ENCODE measurements at regions not wholly inside any gene's neighbourhood (a gene's known extent, or its start where the extent isn't known, plus 50 kb on each side); places are given as distances from the start of the nearest gene placed in this dataset.

- no peak overlapping the region for H3K4me3 ChIP-seq (ENCODE audit: insufficient read depth in 1 of 2, low read depth in 1 of 2, low read length in 2 of 2)
- H2AFZ ChIP-seq (ENCODE audit: low read depth, low read length): no peak overlapping the region
- H4K8ac ChIP-seq (ENCODE audit: low read length): no peak overlapping the region
- peaks cover 3% of the 10 kb centered on the region for H3K4me1 ChIP-seq (ENCODE audit: control insufficient read depth, insufficient read depth, low read depth, low read length)
- no peak overlapping the region for H3K4ac ChIP-seq (ENCODE audit: low read depth in 1 of 2, low read length in 2 of 2)
- no peak overlapping the region for H2AK5ac ChIP-seq (ENCODE audit: low read length, severe bottlenecking)
- H3K79me1 ChIP-seq (replicated peaks; ENCODE audit: low read length, poor library complexity, severe bottlenecking): no peaks in the 10 kb centered on the region
- no peak for DNase-seq
- no peak overlapping the region for H3K18ac ChIP-seq (ENCODE audit: low read depth in 1 of 2, low read length in 2 of 2)
- H3K36me3 ChIP-seq (ENCODE audit: control insufficient read depth in 1 of 2, insufficient read depth in 2 of 2, low read depth in 1 of 2, low read length in 2 of 2): no peaks in the 10 kb centered on the region
- H4K91ac ChIP-seq (ENCODE audit: low read length): no peak overlapping the region
- H3K9ac ChIP-seq (ENCODE audit: low read length): no peak overlapping the region
- no peaks in the 10 kb centered on the region for H3K27me3 ChIP-seq (ENCODE audit: control insufficient read depth in 1 of 2, insufficient read depth in 1 of 2, low read length in 2 of 2)
- no peak overlapping the region for H2BK15ac ChIP-seq (ENCODE audit: low read depth, poor library complexity, severe bottlenecking)
- no peak overlapping the region for H3K27ac ChIP-seq (ENCODE audit: low read length, poor library complexity, severe bottlenecking)
- no peak overlapping the region for H2BK120ac ChIP-seq (ENCODE audit: low read depth, low read length)
- no peak overlapping the region for H3K4me2 ChIP-seq (ENCODE audit: low read length, poor library complexity, severe bottlenecking)
- no peaks in the 10 kb centered on the region for H3K9me3 ChIP-seq (ENCODE audit: control insufficient read depth, low read length)
- H3K23ac ChIP-seq (ENCODE audit: low read length in 2 of 2): no peak overlapping the region
- H2BK12ac ChIP-seq (ENCODE audit: low read length in 2 of 2): no peak overlapping the region
- no peak overlapping the region for H3K14ac ChIP-seq (ENCODE audit: low read length in 2 of 2)
- no peak overlapping the region for H2BK5ac ChIP-seq (ENCODE audit: low read depth, low read length, poor library complexity, severe bottlenecking)
- no CpG with 5 or more reads among the region's 3 CpGs for WGBS
Observed at GRCh38 chr1:87957331-87957730, 628.7 kb downstream of the LMO4 start.

GRCh38 chr1:87958201-87958600, 629.5 kb downstream of the LMO4 start:
- Histone ChIP-seq H3K4me3 (ENCODE audit: insufficient read depth in 1 of 2, low read depth in 1 of 2, low read length in 2 of 2) (no peak overlapping the region), H3K14ac (ENCODE audit: low read length in 2 of 2) (no peak overlapping the region), H2AFZ (ENCODE audit: low read depth, low read length) (no peak overlapping the region), H4K8ac (ENCODE audit: low read length) (no peak overlapping the region), H3K27ac (ENCODE audit: low read length, poor library complexity, severe bottlenecking) (no peak overlapping the region), H2BK5ac (ENCODE audit: low read depth, low read length, poor library complexity, severe bottlenecking) (no peak overlapping the region), H3K27me3 (ENCODE audit: control insufficient read depth in 1 of 2, insufficient read depth in 1 of 2, low read length in 2 of 2) (no peaks in the 10 kb centered on the region), H3K4me1 (ENCODE audit: control insufficient read depth, insufficient read depth, low read depth, low read length) (peaks cover 3% of the 10 kb centered on the region), H3K79me1 (replicated peaks; ENCODE audit: low read length, poor library complexity, severe bottlenecking) (no peaks in the 10 kb centered on the region), H2BK120ac (ENCODE audit: low read depth, low read length) (no peak overlapping the region), H3K36me3 (ENCODE audit: control insufficient read depth in 1 of 2, insufficient read depth in 2 of 2, low read depth in 1 of 2, low read length in 2 of 2) (no peaks in the 10 kb centered on the region), H3K4me2 (ENCODE audit: low read length, poor library complexity, severe bottlenecking) (no peak overlapping the region), H4K91ac (ENCODE audit: low read length) (no peak overlapping the region), H2BK15ac (ENCODE audit: low read depth, poor library complexity, severe bottlenecking) (no peak overlapping the region), H3K18ac (ENCODE audit: low read depth in 1 of 2, low read length in 2 of 2) (no peak overlapping the region), H3K9me3 (ENCODE audit: control insufficient read depth, low read length) (no peaks in the 10 kb centered on the region), H2BK12ac (ENCODE audit: low read length in 2 of 2) (no peak overlapping the region), H2AK5ac (ENCODE audit: low read length, severe bottlenecking) (peak overlapping the region; percentile 44), H3K23ac (ENCODE audit: low read length in 2 of 2) (no peak overlapping the region), H3K9ac (ENCODE audit: low read length) (no peak overlapping the region), H3K4ac (ENCODE audit: low read depth in 1 of 2, low read length in 2 of 2) (no peak overlapping the region)
- DNase-seq: no peak
- 86% methylated on average over 4 of the region's 4 CpGs for WGBS

GRCh38 chr1:87958716-87959115, 630.0 kb downstream of the LMO4 start:
- Histone ChIP-seq H4K91ac (ENCODE audit: low read length) (no peak overlapping the region), H2BK5ac (ENCODE audit: low read depth, low read length, poor library complexity, severe bottlenecking) (no peak overlapping the region), H3K9ac (ENCODE audit: low read length) (no peak overlapping the region), H3K79me1 (replicated peaks; ENCODE audit: low read length, poor library complexity, severe bottlenecking) (no peaks in the 10 kb centered on the region), H3K4me1 (ENCODE audit: control insufficient read depth, insufficient read depth, low read depth, low read length) (peaks cover 3% of the 10 kb centered on the region), H4K8ac (ENCODE audit: low read length) (no peak overlapping the region), H3K23ac (ENCODE audit: low read length in 2 of 2) (no peak overlapping the region), H2BK15ac (ENCODE audit: low read depth, poor library complexity, severe bottlenecking) (no peak overlapping the region), H2AK5ac (ENCODE audit: low read length, severe bottlenecking) (no peak overlapping the region), H3K27me3 (ENCODE audit: control insufficient read depth in 1 of 2, insufficient read depth in 1 of 2, low read length in 2 of 2) (no peaks in the 10 kb centered on the region), H3K18ac (ENCODE audit: low read depth in 1 of 2, low read length in 2 of 2) (no peak overlapping the region), H2BK12ac (ENCODE audit: low read length in 2 of 2) (no peak overlapping the region), H3K9me3 (ENCODE audit: control insufficient read depth, low read length) (no peaks in the 10 kb centered on the region), H2BK120ac (ENCODE audit: low read depth, low read length) (no peak overlapping the region), H3K14ac (ENCODE audit: low read length in 2 of 2) (no peak overlapping the region), H2AFZ (ENCODE audit: low read depth, low read length) (no peak overlapping the region), H3K4ac (ENCODE audit: low read depth in 1 of 2, low read length in 2 of 2) (no peak overlapping the region), H3K4me3 (ENCODE audit: insufficient read depth in 1 of 2, low read depth in 1 of 2, low read length in 2 of 2) (no peak overlapping the region), H3K27ac (ENCODE audit: low read length, poor library complexity, severe bottlenecking) (no peak overlapping the region), H3K36me3 (ENCODE audit: control insufficient read depth in 1 of 2, insufficient read depth in 2 of 2, low read depth in 1 of 2, low read length in 2 of 2) (no peaks in the 10 kb centered on the region), H3K4me2 (ENCODE audit: low read length, poor library complexity, severe bottlenecking) (no peak overlapping the region)
- WGBS: 38% methylated on average over 1 of the region's 1 CpG
- no peak for DNase-seq

DNA sequence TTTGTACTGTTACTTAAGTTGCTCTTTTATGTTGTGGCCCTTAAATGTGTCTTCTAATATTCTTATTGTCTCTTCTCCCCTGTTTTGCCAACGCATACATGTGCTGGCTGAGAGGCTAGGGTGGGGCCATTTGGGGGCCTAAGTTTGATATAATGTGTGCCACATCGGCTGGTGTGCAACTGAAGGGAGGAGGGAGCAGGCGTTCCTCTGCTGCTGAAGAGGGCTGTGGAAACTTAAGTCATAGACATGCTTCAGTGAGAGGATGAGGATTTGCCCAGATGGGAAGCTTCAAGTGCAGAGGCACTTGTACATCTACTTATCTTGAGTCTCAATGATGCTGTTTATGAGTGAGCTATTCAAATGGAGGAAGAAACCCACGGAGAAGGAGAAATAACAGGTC, 630.6 kb downstream of the LMO4 start:
- H2BK12ac ChIP-seq (ENCODE audit: low read length in 2 of 2): no peak overlapping the region
- no peaks in the 10 kb centered on the region for H3K9me3 ChIP-seq (ENCODE audit: control insufficient read depth, low read length)
- H3K14ac ChIP-seq (ENCODE audit: low read length in 2 of 2): peak overlapping the region in 1 of 2 experiments; percentile 60
- H3K23ac ChIP-seq (ENCODE audit: low read length in 2 of 2): no peak overlapping the region
- no peak overlapping the region for H4K8ac ChIP-seq (ENCODE audit: low read length)
- no peak overlapping the region for H2BK15ac ChIP-seq (ENCODE audit: low read depth, poor library complexity, severe bottlenecking)
- H3K4ac ChIP-seq (ENCODE audit: low read depth in 1 of 2, low read length in 2 of 2): no peak overlapping the region
- H3K36me3 ChIP-seq (ENCODE audit: control insufficient read depth in 1 of 2, insufficient read depth in 2 of 2, low read depth in 1 of 2, low read length in 2 of 2): no peaks in the 10 kb centered on the region
- H3K4me3 ChIP-seq (ENCODE audit: insufficient read depth in 1 of 2, low read depth in 1 of 2, low read length in 2 of 2): no peak overlapping the region
- 67% methylated on average over 4 of the region's 4 CpGs for WGBS
- H4K91ac ChIP-seq (ENCODE audit: low read length): no peak overlapping the region
- no peak overlapping the region for H3K9ac ChIP-seq (ENCODE audit: low read length)
- no peak overlapping the region for H3K4me2 ChIP-seq (ENCODE audit: low read length, poor library complexity, severe bottlenecking)
- H2BK5ac ChIP-seq (ENCODE audit: low read depth, low read length, poor library complexity, severe bottlenecking): no peak overlapping the region
- H2AFZ ChIP-seq (ENCODE audit: low read depth, low read length): no peak overlapping the region
- H3K27me3 ChIP-seq (ENCODE audit: control insufficient read depth in 1 of 2, insufficient read depth in 1 of 2, low read length in 2 of 2): no peaks in the 10 kb centered on the region
- DNase-seq: no peak
- H3K4me1 ChIP-seq (ENCODE audit: control insufficient read depth, insufficient read depth, low read depth, low read length): peaks cover 3% of the 10 kb centered on the region
- no peak overlapping the region for H3K18ac ChIP-seq (ENCODE audit: low read depth in 1 of 2, low read length in 2 of 2)
- H3K27ac ChIP-seq (ENCODE audit: low read length, poor library complexity, severe bottlenecking): no peak overlapping the region
- H3K79me1 ChIP-seq (replicated peaks; ENCODE audit: low read length, poor library complexity, severe bottlenecking): no peaks in the 10 kb centered on the region
- no peak overlapping the region for H2AK5ac ChIP-seq (ENCODE audit: low read length, severe bottlenecking)
- no peak overlapping the region for H2BK120ac ChIP-seq (ENCODE audit: low read depth, low read length)
